Omental fat pad (tissue), 3 donors: ENCODE measurements at regions not wholly inside any gene's neighbourhood (a gene's known extent, or its start where the extent isn't known, plus 50 kb on each side); places are given as distances from the start of the nearest gene placed in this dataset.
A peak's percentile ranks its signal among the peaks of the same experiment; 100 is the strongest.

Experiments
- ATAC-seq: fragments of 150-250 bp; one replicate; pipeline ENCODE4 v1.9.1; 2016; ENCODE audit warnings: mild to moderate bottlenecking, moderate library complexity; ENCODE audit not compliant: low FRiP score
- DNase-seq: peaks from one replicate; pipeline ENCODE4 v3.0.0-alpha.2; 2019; ENCODE audit warnings: low spot score
- CTCF ChIP-seq, 3 donors: fragments of 450-650 bp; IDR thresholded peaks; one replicate each; pipeline ENCODE4 v1.5.1; 2016 to 2017; ENCODE audit warnings: antibody characterized with exemption in 3 of 3, mild to moderate bottlenecking in 3 of 3, moderate library complexity in 2 of 3

DNA sequence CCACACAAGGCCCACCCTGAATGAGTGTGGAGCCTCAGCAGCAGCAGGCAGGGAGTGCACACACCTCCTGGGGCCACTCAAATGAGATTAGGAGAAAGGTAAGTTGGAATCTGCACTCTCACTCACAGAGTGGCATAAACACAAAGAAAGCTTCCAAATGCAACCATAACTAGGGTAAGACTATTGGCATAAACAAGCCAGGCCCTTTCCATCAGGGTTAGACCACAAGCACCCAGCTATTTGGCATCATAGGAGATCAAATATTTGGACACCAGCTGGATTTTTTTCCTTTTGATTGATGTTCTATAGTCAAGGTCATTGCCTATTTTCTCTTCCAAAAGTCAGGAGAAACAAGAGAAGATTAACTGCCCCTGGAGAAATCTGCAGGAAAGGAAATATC, 471.5 kb downstream of the TXNL1 start:
- DNase-seq (no peak), ATAC-seq (no peak)
- TF ChIP-seq CTCF (IDR thresholded peaks at IDR 0.05): no peak

DNA sequence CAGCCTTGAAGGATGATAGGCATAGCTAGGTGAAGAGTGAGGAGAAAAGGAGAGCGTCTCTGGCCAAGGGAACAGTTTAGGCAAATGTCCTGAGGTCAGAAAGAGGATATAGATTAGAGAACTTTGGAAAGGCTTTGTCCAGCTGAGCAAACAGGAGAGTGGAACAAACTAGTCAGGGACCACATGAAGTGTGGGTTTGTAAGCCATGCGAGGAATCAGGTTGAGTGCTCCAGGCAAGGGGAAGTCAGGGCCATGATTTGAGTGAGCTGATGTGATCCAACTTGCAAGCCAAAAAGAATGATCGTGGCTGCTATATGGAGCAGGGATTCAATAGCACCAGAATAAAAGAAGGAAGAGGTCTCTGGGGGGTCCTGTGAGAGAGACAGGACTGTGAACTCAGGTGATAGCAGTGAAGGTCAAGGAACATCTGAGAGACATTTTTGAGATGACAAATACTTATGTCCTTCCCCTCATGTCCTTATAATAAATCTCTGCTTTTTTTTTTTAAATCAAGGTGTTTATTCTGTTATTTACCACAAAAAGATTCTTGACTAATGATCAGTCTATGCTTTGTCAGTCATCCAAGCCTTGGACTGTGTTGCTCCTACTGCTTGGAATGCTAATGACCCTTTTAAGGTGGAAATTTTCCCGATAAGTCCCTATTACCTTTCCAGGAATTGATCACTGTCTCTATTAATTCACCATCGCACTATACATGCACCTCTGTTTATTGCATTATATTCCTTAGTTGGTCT, 472.6 kb downstream of the TXNL1 start:
- ATAC-seq (no peak), DNase-seq (no peak)
- TF ChIP-seq CTCF (IDR thresholded peaks at IDR 0.05): no peak

- ATAC-seq (peak; percentile 46), DNase-seq (no peak)
- TF ChIP-seq CTCF (IDR thresholded peaks at IDR 0.05): no peak
Measured at GRCh38 chr18:56162311-56163265, 475.8 kb downstream of the TXNL1 start.

GRCh38 chr18:56161566-56162260, 476.7 kb downstream of the TXNL1 start:
- DNase-seq (no peak), ATAC-seq (peak; percentile 80)
- TF ChIP-seq CTCF (IDR thresholded peaks at IDR 0.05): no peak

DNA sequence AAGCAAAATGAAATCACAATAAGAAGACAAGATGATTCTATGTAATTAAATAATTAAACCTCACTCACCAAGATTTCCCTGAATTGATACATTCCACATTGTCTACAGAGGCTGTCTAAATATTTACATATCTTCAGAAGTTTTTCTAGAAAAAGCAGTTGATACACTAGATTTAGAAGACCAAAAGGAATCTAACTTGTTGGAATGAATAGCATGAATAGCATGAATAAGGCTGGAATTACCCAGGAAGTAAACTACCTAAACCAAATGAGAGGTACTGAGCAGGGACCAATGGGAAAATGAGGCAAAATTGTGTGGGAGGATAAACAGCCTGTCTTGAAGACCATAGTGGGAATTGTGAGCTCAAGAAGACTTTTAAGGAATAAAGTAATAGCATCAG, 479.7 kb downstream of the TXNL1 start:
- DNase-seq (no peak), ATAC-seq (no peak)
- TF ChIP-seq CTCF (IDR thresholded peaks at IDR 0.05): no peak

DNA sequence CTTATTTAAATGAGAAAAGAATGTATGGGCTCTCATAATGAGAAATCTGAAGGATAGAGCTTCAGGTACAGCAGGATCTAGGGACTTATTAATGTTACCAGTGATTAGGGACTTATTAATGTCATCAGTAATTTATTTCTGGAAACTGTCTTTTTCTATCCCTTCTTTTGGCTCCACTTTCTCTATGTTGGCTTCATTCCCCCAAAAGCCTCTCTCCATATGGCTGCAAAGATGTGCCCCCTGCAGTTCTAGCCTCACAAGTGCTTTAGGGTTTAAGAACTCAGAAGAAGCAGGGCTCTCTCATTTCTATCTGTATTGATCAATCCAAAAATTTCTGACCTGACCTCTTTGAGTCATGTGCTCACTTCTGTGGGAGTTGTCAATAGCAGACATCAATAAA, 480.9 kb downstream of the TXNL1 start:
- no peak for TF ChIP-seq CTCF (IDR thresholded peaks at IDR 0.05)
- DNase-seq (no peak), ATAC-seq (no peak)
